Naive thymus-derived CD8-positive, alpha-beta T cell (primary cell): ENCODE measurements at regions not wholly inside any gene's neighbourhood (a gene's known extent, or its start where the extent isn't known, plus 50 kb on each side); places are given as distances from the start of the nearest gene placed in this dataset.

ENCODE experiments used
- ATAC-seq, 2 donors: fragments of 150-1000 bp; cut with Tn5 transposase in 1 of 2; sonication (Bioruptor Pico), chemical (Tn5 transposase) in 1 of 2; 1 replicate in 1 of 2; 2 replicates in 1 of 2; pipeline ENCODE4 v1.10.0; 2021; ENCODE audit warnings: mild to moderate bottlenecking in 2 of 2, moderate library complexity in 2 of 2
- POLR2A ChIA-PET: fragments of 350-600 bp; sonication (Branson Sonifier 250); formaldehyde crosslinking; loops from one replicate; lab custom pipeline; 2021; ENCODE audit warnings: antibody characterized with exemption; lab: Charles Lee
- DNase-seq, 10 donors: peaks; one replicate each; pipeline versions ENCODE4 v3.0.0 to v3.0.0-alpha.2; 2020 to 2022
- H3K27ac Mint-ChIP-seq, 10 donors: one replicate each; pipeline ENCODE4 v1.8.0; 2020 to 2022; ENCODE audit warnings: mild to moderate bottlenecking in 10 of 10, mixed read lengths in 10 of 10, moderate library complexity in 4 of 10, inconsistent platforms in 1 of 10
- H3K27me3 Mint-ChIP-seq, 5 donors: one replicate each; pipeline ENCODE4 v1.8.0; 2021 to 2022; ENCODE audit warnings: mixed read lengths in 5 of 5
- H3K36me3 Mint-ChIP-seq, 3 donors: one replicate each; pipeline ENCODE4 v1.8.0; 2020 to 2022; ENCODE audit warnings: mixed read lengths in 3 of 3, mild to moderate bottlenecking in 2 of 3, inconsistent platforms in 1 of 3
- H3K4me1 Mint-ChIP-seq, 4 donors: one replicate each; pipeline ENCODE4 v1.8.0; 2021 to 2022; ENCODE audit warnings: mixed read lengths in 4 of 4
- H3K4me3 Mint-ChIP-seq, 10 donors: one replicate each; pipeline ENCODE4 v1.8.0; 2020 to 2022; ENCODE audit warnings: mild to moderate bottlenecking in 10 of 10, mixed read lengths in 10 of 10, moderate library complexity in 6 of 10, inconsistent platforms in 1 of 10
- H3K9me3 Mint-ChIP-seq, 9 donors: one replicate each; pipeline ENCODE4 v1.8.0; 2020 to 2022; ENCODE audit warnings: mixed read lengths in 9 of 9, mild to moderate bottlenecking in 3 of 9, inconsistent platforms in 1 of 9, moderate library complexity in 1 of 9

DNA sequence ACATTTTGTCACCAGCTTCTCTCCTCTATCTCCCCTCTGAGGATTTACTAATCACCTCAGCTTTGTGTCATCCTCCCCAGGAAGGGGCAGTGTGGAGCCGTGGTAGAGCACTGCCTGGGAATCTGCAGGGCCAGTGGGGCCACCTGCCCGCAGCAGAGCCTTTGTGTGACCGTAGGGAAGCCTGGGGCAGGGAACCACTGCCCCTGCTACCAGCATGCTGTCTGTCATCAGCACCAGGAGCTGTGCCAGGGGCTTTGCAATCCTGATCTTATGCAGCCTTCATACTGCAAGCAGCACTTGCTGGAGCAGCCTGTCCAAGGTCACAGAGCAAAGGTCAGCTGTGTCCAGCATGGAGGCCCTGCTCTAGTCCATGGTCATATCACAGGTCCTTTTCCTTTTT lies 170.2 kb upstream of the IL12A start:
- POLR2A ChIA-PET, result no interaction called here
- Mint-ChIP-seq H3K4me1 (peaks cover 0 to 2% (median 0%) of the 10 kb centered on the region in 4 donors), H3K9me3 (peaks cover 0 to 3% (median 0%) of the 10 kb centered on the region in 9 donors), H3K4me3 (no peak overlapping the region), H3K27ac (no peak overlapping the region), H3K36me3 (no peaks in the 10 kb centered on the region), H3K27me3 (peaks cover 7 to 30% (median 9%) of the 10 kb centered on the region in 5 donors)
- ATAC-seq (no peak), DNase-seq (no peak)

DNA sequence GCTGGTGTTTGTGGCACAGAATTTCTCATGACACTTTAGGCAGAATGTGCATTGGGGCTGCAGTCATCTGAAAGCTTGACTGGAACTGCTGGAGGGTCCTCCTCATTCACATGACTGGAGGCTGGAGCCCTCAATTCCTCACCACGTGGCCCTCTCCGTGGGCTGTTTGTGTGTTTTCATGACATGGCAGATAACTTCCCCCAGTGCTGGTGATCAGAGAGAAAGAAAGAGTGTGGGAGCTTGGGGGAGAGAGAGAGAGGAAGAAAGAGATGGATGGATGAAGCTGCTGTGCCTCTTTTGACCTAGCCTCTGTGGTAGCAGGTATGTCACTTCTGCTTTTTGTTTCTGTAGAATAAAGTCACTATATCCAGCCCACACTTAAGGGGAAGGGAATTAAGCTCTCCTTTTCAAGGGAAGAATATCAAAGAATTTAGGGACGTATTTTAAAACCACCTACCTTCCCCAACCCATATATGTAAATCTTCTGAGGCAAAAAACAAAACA lies 169.6 kb upstream of the IL12A start:
- peaks cover 7 to 30% (median 9%) of the 10 kb centered on the region in 5 donors for H3K27me3 Mint-ChIP-seq
- H3K9me3 Mint-ChIP-seq, result peaks cover 0 to 3% (median 0%) of the 10 kb centered on the region in 9 donors
- no peak for ATAC-seq
- H3K4me1 Mint-ChIP-seq, result peaks cover 0 to 2% (median 0%) of the 10 kb centered on the region in 4 donors
- no peak overlapping the region for H3K27ac Mint-ChIP-seq
- POLR2A ChIA-PET, result no interaction called here
- H3K4me3 Mint-ChIP-seq, result no peak overlapping the region
- no peaks in the 10 kb centered on the region for H3K36me3 Mint-ChIP-seq
- DNase-seq, result no peak

DNA sequence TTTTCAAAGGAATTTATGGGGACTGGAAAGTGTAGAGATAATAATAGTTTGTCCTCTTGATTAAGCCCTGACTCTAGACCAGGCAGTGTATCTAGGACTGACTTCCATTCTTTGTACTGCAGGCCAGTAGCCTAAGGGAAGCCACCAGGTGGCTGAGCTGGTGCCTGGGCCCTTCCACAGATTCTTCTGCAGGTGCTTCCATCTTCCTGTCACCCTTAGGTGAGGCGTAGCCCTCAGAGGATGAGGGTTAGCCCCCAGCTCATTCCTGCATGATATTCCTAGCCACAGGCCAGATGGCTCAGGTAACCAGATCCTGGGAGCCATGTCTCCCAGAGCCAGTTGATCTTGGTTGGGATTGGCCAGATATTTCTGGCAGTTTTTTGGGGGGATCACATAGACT lies 169.0 kb upstream of the IL12A start:
- Mint-ChIP-seq H3K4me1 (peaks cover 0 to 2% (median 0%) of the 10 kb centered on the region in 4 donors), H3K4me3 (no peak overlapping the region), H3K36me3 (no peaks in the 10 kb centered on the region), H3K27ac (no peak overlapping the region), H3K9me3 (peaks cover 0 to 3% (median 0%) of the 10 kb centered on the region in 9 donors), H3K27me3 (peaks cover 7 to 30% (median 9%) of the 10 kb centered on the region in 5 donors)
- DNase-seq (no peak), ATAC-seq (no peak)
- POLR2A ChIA-PET, result no interaction called here

DNA sequence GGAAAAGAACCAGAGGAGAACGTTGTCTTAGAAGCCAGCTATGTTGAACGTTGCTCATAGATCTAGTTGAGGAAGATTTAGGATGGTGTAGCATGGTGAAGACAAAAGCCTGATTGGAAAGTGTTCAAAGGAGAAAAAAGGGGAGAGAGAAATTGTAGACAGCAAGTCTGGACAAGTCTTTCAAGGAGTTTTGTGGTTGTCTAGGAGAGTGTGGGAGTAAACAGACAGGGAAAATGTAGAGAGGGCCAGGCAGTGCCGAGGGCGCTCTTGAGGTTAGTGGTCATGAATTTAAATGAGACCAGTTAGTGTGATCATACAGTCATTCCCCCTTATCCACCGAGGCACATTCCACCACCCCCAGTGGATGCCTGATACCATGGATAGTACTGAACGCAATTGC lies 167.5 kb upstream of the IL12A start:
- POLR2A ChIA-PET, result no interaction called here
- Mint-ChIP-seq H3K36me3 (no peaks in the 10 kb centered on the region), H3K27ac (no peak overlapping the region), H3K4me3 (no peak overlapping the region), H3K9me3 (peaks cover 0 to 3% (median 0%) of the 10 kb centered on the region in 9 donors), H3K4me1 (peaks cover 0 to 2% (median 0%) of the 10 kb centered on the region in 4 donors), H3K27me3 (peaks cover 6 to 30% (median 8%) of the 10 kb centered on the region in 5 donors)
- no peak for ATAC-seq
- no peak for DNase-seq

DNA sequence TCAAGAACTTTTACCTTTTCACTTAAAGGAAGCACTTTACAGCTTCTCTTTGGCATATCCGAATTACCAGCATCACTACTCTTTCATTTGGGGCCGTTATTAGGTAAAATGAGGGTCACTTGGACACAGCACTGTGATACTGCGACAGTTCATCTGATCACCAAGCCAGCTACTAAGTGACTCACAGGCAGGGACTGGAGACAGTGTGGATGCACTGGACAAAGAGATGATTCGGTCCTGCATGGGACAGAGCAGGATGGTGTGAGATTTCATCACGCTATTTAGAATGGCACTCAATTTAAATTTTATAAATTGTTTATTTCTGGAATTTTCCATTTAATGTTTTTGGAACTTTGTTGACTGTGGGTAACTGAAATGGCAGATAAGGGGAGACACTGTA lies 166.9 kb upstream of the IL12A start:
- peaks cover 3 to 25% (median 7%) of the 10 kb centered on the region in 5 donors for H3K27me3 Mint-ChIP-seq
- H3K27ac Mint-ChIP-seq, result no peak overlapping the region
- POLR2A ChIA-PET, result no interaction called here
- H3K9me3 Mint-ChIP-seq, result no peaks in the 10 kb centered on the region
- DNase-seq (no peak), ATAC-seq (no peak)
- no peak overlapping the region for H3K4me3 Mint-ChIP-seq
- H3K4me1 Mint-ChIP-seq, result peaks cover 0 to 2% (median 0%) of the 10 kb centered on the region in 4 donors
- no peaks in the 10 kb centered on the region for H3K36me3 Mint-ChIP-seq

DNA sequence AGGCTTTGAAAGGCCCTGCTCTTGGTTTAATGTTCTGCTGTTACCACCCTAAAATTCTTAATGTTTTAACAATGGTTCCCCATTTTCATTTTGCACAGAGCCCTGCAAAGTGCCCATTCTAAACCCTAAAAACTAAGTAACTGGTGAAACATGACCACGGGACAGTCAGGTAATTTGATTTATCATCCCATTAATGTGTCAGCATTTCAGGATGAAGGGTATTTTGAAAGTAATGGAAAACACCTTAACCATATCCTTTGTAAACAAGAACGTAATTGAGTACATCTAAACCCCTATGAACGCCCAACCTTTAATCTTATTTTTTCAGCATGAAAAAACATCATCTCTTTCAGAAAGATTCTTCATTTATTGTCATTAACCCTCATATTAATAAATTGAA lies 164.9 kb upstream of the IL12A start:
- H3K4me3 Mint-ChIP-seq, result no peak overlapping the region
- POLR2A ChIA-PET, result no interaction called here
- H3K27me3 Mint-ChIP-seq, result peaks cover 3 to 21% (median 7%) of the 10 kb centered on the region in 5 donors
- H3K9me3 Mint-ChIP-seq, result no peaks in the 10 kb centered on the region
- ATAC-seq (no peak), DNase-seq (no peak)
- H3K36me3 Mint-ChIP-seq, result no peaks in the 10 kb centered on the region
- H3K27ac Mint-ChIP-seq, result no peak overlapping the region
- peaks cover 0 to 2% (median 0%) of the 10 kb centered on the region in 4 donors for H3K4me1 Mint-ChIP-seq

DNA sequence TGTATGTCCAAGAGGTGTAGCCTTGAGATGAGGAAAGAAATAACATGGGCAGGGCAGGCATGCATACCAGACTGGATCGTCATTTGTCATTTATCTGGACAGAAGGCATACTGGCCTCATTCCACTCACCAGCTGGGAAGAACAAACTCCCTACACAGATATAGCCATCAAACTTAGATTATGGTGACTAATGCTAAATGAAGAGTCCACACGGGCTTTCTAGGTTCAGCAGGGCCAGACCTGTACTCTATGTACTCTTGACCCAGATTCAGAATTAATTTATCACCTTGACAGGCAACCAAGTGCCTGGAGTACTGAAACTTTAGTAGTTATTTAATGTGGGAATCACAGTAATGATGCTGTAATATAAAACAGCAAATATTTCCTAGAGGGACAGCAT lies 164.3 kb upstream of the IL12A start:
- peaks cover 0 to 2% (median 0%) of the 10 kb centered on the region in 4 donors for H3K4me1 Mint-ChIP-seq
- POLR2A ChIA-PET, result no interaction called here
- ATAC-seq, result no peak
- H3K36me3 Mint-ChIP-seq, result no peaks in the 10 kb centered on the region
- H3K9me3 Mint-ChIP-seq, result no peaks in the 10 kb centered on the region
- H3K27ac Mint-ChIP-seq, result no peak overlapping the region
- DNase-seq, result no peak
- H3K27me3 Mint-ChIP-seq, result peaks cover 3 to 18% (median 7%) of the 10 kb centered on the region in 5 donors
- H3K4me3 Mint-ChIP-seq, result no peak overlapping the region

DNA sequence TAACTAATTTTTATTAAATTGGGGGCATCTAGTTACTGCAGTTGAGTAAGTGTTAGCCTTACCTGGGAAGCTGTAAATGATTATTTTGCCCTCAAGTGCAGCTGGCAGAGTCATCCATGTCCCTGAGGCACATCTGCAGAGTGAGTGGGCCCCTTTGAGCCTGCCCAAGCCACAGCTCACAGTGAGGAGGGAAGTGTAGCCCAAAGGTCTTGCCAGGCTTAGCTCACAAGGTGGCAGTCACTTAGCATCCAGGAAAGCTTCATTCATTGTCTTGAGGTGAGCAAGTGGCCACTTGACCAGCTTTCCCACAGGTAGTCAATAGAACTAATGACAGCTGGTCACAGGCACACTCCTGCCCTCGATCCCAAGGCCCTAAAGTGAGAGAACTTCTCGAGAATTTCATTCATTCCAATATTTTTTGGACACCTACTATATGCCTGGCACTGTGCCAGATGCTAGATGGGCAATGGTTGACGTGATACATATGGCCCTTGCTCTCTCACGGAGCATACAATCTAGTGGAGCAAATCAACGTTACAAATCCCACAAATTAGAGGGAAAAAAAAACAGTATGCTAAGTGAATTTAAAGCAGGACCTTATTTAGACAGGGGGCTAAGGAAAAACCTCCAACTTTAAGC lies 163.3 kb upstream of the IL12A start:
- ATAC-seq, result no peak
- H3K27ac Mint-ChIP-seq, result no peak overlapping the region
- DNase-seq, result no peak
- POLR2A ChIA-PET, result no interaction called here
- H3K9me3 Mint-ChIP-seq, result no peaks in the 10 kb centered on the region
- no peaks in the 10 kb centered on the region for H3K36me3 Mint-ChIP-seq
- peaks cover 3 to 15% (median 7%) of the 10 kb centered on the region in 5 donors for H3K27me3 Mint-ChIP-seq
- no peak overlapping the region for H3K4me3 Mint-ChIP-seq
- peaks cover 0 to 2% (median 0%) of the 10 kb centered on the region in 4 donors for H3K4me1 Mint-ChIP-seq

DNA sequence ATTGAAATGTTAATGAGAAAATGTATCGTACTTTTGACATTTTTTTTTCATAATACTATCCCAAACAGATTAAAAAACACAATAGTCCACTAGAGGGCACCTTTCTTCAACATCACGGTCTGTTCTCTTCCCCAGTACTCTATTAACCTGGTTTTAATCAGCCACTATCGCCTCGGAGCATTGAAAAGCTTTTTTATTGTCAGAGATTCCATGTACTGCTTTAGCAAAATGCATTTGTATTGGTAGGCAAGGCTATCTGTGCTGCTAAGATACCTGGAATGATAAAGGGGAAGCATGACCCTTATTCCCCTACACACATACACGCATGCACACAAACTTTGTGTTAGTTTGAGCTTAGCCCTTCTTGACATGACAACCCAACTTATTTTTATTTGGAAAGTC lies 160.1 kb upstream of the IL12A start:
- Mint-ChIP-seq H3K36me3 (no peaks in the 10 kb centered on the region), H3K27me3 (no peaks in the 10 kb centered on the region), H3K9me3 (no peaks in the 10 kb centered on the region), H3K4me1 (no peaks in the 10 kb centered on the region), H3K27ac (peak overlapping the region in 1 of 10 donors; percentile 36), H3K4me3 (no peak overlapping the region)
- ATAC-seq (no peak), DNase-seq (no peak)
- POLR2A ChIA-PET, result no interaction called here

DNA sequence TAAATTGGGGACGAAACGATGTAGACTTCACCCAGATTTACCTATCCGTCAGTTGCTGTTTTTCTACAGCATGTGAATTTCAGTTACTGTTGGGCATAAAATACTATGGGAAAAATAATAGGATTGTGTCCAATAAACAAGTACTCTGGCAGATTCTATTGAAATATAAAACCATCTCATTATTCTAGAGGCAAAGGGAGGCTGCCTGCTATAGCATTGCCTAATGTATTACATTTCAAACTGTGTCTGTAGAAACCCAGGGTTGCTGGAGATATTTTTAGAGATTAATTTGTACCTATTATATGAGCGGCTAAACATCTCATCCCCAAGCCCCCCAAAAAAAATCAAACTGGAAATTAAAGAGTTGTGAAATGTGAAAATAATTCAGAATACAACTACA lies 159.6 kb upstream of the IL12A start:
- H3K4me1 Mint-ChIP-seq, result no peaks in the 10 kb centered on the region
- H3K9me3 Mint-ChIP-seq, result no peaks in the 10 kb centered on the region
- H3K4me3 Mint-ChIP-seq, result no peak overlapping the region
- no peaks in the 10 kb centered on the region for H3K36me3 Mint-ChIP-seq
- H3K27me3 Mint-ChIP-seq, result no peaks in the 10 kb centered on the region
- ATAC-seq (no peak), DNase-seq (no peak)
- H3K27ac Mint-ChIP-seq, result peak overlapping the region in 1 of 10 donors; percentile 36
- POLR2A ChIA-PET, result no interaction called here

DNA sequence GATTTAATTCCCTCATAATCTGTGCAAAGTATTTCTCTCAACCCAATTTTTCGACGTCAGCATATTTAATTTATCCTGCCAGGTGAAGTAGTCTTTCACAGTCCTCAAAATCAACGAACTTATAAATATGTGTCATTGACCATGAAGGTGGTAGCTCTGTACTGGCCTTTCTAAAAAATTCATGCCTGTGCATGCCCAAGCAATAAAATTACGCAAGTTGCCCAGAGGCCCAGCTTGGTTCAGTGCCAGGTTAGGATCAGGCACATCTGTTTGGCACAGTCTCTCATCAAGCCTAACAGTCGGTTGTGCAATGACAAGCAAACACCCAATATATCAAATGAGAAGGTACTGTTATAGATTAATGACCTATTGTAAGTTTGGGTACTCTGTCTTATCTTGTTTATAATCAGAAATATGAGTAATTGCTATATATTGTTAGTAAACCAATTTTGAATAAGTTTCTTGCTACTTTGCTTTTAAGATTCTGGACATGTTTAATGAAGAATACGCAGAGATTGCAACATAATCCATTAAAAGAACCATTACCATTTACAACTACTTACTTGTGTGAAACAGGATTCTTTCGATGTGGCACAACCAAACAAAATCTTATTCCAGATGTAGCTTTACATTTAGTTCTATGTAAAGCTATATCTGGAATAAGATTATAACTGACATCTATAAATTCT lies 159.0 kb upstream of the IL12A start:
- POLR2A ChIA-PET, result no interaction called here
- Mint-ChIP-seq H3K27ac (no peak overlapping the region), H3K36me3 (no peaks in the 10 kb centered on the region), H3K27me3 (no peaks in the 10 kb centered on the region), H3K4me3 (no peak overlapping the region), H3K4me1 (no peaks in the 10 kb centered on the region), H3K9me3 (no peaks in the 10 kb centered on the region)
- DNase-seq, result no peak
- ATAC-seq, result no peak

DNA sequence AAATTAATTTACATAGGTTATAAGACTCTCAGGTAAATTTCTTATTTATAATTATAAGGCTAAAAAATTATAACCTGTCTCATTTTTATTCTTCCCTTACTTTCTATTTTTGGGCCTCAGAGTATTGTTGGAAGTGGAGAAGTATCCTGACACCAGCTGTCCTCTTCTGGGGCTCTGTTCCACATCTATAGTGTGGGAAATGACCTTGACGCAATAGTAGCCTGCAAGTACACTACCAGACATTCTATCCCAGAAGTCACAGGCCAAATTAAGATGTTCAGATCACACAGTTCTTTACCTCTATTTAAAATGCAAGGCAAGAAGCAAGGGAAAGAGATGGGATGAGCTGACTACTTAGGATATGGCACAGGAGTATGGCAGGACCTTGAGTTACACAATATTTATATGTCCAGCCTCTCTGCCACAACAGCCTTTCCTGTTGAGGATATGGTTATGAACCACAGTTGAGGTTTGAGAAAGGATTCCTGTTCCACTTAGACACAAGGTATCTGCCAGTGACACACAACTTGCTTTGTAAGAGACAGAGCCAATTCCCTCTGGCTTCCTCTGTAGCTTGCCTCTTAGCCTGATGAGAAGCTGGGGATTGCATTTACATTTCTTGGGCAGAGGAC lies 158.0 kb upstream of the IL12A start:
- Mint-ChIP-seq H3K27ac (no peak overlapping the region), H3K9me3 (no peaks in the 10 kb centered on the region), H3K4me3 (no peak overlapping the region), H3K36me3 (no peaks in the 10 kb centered on the region), H3K4me1 (no peaks in the 10 kb centered on the region), H3K27me3 (peaks cover 0 to 1% (median 0%) of the 10 kb centered on the region in 5 donors)
- DNase-seq (no peak), ATAC-seq (no peak)
- POLR2A ChIA-PET, result no interaction called here

DNA sequence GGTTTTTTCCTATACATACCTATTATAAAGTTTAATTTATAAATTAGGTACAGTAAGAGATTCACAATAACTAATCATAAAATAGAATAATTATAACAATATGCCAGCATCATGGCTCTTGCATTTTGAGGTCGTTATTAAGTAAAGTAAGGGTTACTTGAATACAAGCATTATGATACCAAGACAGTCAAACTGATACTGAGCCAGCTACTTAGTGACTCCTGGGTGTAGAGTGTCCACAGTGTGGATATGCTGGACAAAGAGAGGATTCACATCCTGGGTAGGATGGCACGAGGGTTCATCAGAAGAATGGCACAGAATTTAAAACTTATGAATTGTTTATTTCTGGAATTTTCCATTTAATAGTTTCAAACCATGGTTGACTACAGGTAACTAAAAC lies 157.2 kb upstream of the IL12A start:
- Mint-ChIP-seq H3K27me3 (peaks cover 0 to 1% (median 0%) of the 10 kb centered on the region in 5 donors), H3K4me1 (no peaks in the 10 kb centered on the region), H3K27ac (no peak overlapping the region), H3K9me3 (no peaks in the 10 kb centered on the region), H3K36me3 (no peaks in the 10 kb centered on the region), H3K4me3 (no peak overlapping the region)
- POLR2A ChIA-PET, result no interaction called here
- DNase-seq (no peak), ATAC-seq (no peak)
